ENCODE measurements at regions not wholly inside any gene's neighbourhood (a gene's known extent, or its start where the extent isn't known, plus 50 kb on each side); places are given as distances from the start of the nearest gene placed in this dataset.

DNA sequence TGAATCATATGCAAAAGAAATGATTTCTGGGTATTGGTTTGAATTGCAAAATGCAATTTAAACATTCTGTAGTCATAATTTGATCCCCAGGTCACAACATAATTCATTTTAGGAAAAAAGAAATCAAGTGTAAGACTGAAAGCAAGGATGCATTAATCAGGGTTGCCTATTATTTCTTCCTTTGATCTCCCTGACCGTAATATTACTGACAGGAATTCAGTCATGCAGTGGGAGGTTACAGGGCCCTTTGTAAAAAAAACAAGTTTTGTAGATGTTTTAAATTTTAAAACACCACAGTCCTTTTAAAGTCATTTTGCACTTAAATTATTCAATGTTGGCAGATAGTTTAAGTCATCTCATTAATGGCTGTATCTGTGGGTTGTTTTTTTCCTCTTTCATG is 263.0 kb upstream of the NCAM2 start:
- POLR2A ChIA-PET = interaction anchor here (0.6 kb wide), 1 partner anchor 16 kb away, joined by 4 read pairs; no protein-coding TSS in a partner anchor
- H3K27me3 ChIP-seq (ENCODE audit: control insufficient read depth, insufficient read depth, low read length) = no peaks in the 10 kb centered on the region
- CTCF ChIA-PET = no interaction called here
- no peaks in the 10 kb centered on the region for H3K4me1 ChIP-seq (ENCODE audit: control insufficient read depth, insufficient read depth, low read length)
- H3K4me3 ChIP-seq (ENCODE audit: low read depth in 2 of 2, low read length in 2 of 2) = no peak overlapping the region
- TF ChIP-seq, protein P1, sequence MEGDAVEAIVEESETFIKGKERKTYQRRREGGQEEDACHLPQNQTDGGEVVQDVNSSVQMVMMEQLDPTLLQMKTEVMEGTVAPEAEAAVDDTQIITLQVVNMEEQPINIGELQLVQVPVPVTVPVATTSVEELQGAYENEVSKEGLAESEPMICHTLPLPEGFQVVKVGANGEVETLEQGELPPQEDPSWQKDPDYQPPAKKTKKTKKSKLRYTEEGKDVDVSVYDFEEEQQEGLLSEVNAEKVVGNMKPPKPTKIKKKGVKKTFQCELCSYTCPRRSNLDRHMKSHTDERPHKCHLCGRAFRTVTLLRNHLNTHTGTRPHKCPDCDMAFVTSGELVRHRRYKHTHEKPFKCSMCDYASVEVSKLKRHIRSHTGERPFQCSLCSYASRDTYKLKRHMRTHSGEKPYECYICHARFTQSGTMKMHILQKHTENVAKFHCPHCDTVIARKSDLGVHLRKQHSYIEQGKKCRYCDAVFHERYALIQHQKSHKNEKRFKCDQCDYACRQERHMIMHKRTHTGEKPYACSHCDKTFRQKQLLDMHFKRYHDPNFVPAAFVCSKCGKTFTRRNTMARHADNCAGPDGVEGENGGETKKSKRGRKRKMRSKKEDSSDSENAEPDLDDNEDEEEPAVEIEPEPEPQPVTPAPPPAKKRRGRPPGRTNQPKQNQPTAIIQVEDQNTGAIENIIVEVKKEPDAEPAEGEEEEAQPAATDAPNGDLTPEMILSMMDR (IDR thresholded peaks at IDR 0.05) = no peak
- TF ChIP-seq TCF7L2 (IDR thresholded peaks at IDR 0.05; ENCODE audit: low read depth, low read length) = no peak
- no peak for TF ChIP-seq POLR2AphosphoS5 (IDR thresholded peaks at IDR 0.05; ENCODE audit: low read depth, low read length)
- TF ChIP-seq, protein P2, sequence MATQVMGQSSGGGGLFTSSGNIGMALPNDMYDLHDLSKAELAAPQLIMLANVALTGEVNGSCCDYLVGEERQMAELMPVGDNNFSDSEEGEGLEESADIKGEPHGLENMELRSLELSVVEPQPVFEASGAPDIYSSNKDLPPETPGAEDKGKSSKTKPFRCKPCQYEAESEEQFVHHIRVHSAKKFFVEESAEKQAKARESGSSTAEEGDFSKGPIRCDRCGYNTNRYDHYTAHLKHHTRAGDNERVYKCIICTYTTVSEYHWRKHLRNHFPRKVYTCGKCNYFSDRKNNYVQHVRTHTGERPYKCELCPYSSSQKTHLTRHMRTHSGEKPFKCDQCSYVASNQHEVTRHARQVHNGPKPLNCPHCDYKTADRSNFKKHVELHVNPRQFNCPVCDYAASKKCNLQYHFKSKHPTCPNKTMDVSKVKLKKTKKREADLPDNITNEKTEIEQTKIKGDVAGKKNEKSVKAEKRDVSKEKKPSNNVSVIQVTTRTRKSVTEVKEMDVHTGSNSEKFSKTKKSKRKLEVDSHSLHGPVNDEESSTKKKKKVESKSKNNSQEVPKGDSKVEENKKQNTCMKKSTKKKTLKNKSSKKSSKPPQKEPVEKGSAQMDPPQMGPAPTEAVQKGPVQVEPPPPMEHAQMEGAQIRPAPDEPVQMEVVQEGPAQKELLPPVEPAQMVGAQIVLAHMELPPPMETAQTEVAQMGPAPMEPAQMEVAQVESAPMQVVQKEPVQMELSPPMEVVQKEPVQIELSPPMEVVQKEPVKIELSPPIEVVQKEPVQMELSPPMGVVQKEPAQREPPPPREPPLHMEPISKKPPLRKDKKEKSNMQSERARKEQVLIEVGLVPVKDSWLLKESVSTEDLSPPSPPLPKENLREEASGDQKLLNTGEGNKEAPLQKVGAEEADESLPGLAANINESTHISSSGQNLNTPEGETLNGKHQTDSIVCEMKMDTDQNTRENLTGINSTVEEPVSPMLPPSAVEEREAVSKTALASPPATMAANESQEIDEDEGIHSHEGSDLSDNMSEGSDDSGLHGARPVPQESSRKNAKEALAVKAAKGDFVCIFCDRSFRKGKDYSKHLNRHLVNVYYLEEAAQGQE (IDR thresholded peaks at IDR 0.05; ENCODE audit: insufficient read depth in 1 of 2, low read depth in 2 of 2, low read length in 1 of 2) = no peak
- TF ChIP-seq SIN3A (IDR thresholded peaks at IDR 0.05; ENCODE audit: borderline replicate concordance, insufficient read depth, low read depth, low read length) = no peak
- no peaks in the 10 kb centered on the region for H3K36me3 ChIP-seq (ENCODE audit: control insufficient read depth, insufficient read depth, low read length)
- H3K9me3 ChIP-seq (ENCODE audit: control insufficient read depth, insufficient read depth, low read depth, low read length) = no peaks in the 10 kb centered on the region
- no peak for DNase-seq (ENCODE audit: low read depth, low spot score)
- H3K27ac ChIP-seq (ENCODE audit: low read length) = no peak overlapping the region
- intact Hi-C loops (cut with micrococcal nuclease; ENCODE audit: unreplicated experiment) (no loop called here), in situ Hi-C loops (cut with HindIII; ENCODE audit: low pct_unique_long_range_greater_than_20kb, low sequenced_read_pairs) (no loop called here)
- ATAC-seq = no peak
- no TSS peak for BruUV-seq (replicated peaks)

DNA sequence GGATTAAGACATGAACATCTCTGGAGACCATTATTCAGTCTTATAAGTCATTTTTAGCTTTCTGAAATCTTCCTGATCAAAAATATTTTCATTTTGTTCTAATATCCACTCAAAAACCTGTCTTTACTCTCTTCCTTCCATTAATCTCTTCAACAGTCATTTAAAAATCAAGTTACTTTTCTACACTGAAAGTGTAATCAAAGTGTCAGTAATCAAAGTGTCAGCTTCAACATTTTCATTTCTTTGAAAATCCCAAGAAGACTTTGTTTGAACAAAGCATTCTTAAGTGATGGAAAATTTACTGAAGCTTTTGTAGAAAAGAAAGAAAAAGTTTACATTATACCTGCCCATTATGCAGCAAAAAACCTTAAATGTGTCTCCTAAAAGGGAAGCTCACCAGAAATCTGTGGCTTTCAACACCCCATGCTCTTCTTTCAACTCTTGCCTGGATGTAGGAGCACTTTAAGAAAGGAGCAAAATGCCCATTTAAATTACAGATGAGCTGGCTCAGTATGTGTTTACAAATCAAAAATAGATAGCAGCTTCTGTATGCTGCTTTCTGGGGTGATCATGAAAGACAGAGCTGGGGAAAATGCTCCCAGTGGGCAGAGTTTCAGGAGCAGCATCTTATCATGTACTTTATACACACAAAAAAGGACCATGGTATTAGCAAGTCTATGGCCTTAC is 260.8 kb upstream of the NCAM2 start:
- no peaks in the 10 kb centered on the region for H3K4me1 ChIP-seq (ENCODE audit: control insufficient read depth, insufficient read depth, low read length)
- H3K9me3 ChIP-seq (ENCODE audit: control insufficient read depth, insufficient read depth, low read depth, low read length) = no peaks in the 10 kb centered on the region
- no peaks in the 10 kb centered on the region for H3K27me3 ChIP-seq (ENCODE audit: control insufficient read depth, insufficient read depth, low read length)
- CTCF ChIA-PET = no interaction called here
- TF ChIP-seq, protein P2 (IDR thresholded peaks at IDR 0.05; ENCODE audit: insufficient read depth in 1 of 2, low read depth in 2 of 2, low read length in 1 of 2) = no peak
- no peak for TF ChIP-seq POLR2AphosphoS5 (IDR thresholded peaks at IDR 0.05; ENCODE audit: low read depth, low read length)
- TF ChIP-seq TCF7L2 (IDR thresholded peaks at IDR 0.05; ENCODE audit: low read depth, low read length) = no peak
- no peak for TF ChIP-seq SIN3A (IDR thresholded peaks at IDR 0.05; ENCODE audit: borderline replicate concordance, insufficient read depth, low read depth, low read length)
- TF ChIP-seq, protein P1 (IDR thresholded peaks at IDR 0.05) = no peak
- POLR2A ChIA-PET = no interaction called here
- H3K4me3 ChIP-seq (ENCODE audit: low read depth in 2 of 2, low read length in 2 of 2) = no peak overlapping the region
- ATAC-seq (no peak), DNase-seq (ENCODE audit: low read depth, low spot score) (no peak)
- intact Hi-C loops (cut with micrococcal nuclease; ENCODE audit: unreplicated experiment) (no loop called here), in situ Hi-C loops (cut with HindIII; ENCODE audit: low pct_unique_long_range_greater_than_20kb, low sequenced_read_pairs) (no loop called here)
- no peaks in the 10 kb centered on the region for H3K36me3 ChIP-seq (ENCODE audit: control insufficient read depth, insufficient read depth, low read length)
- no peak overlapping the region for H3K27ac ChIP-seq (ENCODE audit: low read length)
- no TSS peak for BruUV-seq (replicated peaks)
